NT2/D1 (cell line): ENCODE measurements at regions not wholly inside any gene's neighbourhood (a gene's known extent, or its start where the extent isn't known, plus 50 kb on each side); places are given as distances from the start of the nearest gene placed in this dataset.

ENCODE experiments used
- DNase-seq: peaks from one replicate; pipeline ENCODE4 v3.0.0-alpha.2; 2011; ENCODE audit warnings: low read depth, low spot score
- H3K27me3 ChIP-seq: 2 replicates; pipeline ENCODE4 v1.6.0; 2011; ENCODE audit warnings: mild to moderate bottlenecking; ENCODE audit not compliant: insufficient read length, insufficient read depth
- H3K36me3 ChIP-seq: 2 replicates; pipeline ENCODE4 v1.6.1; 2011; ENCODE audit warnings: mild to moderate bottlenecking, low read length, mixed read lengths; ENCODE audit not compliant: insufficient read depth, insufficient read length
- H3K4me1 ChIP-seq: 2 replicates; pipeline ENCODE4 v1.5.1; 2011; ENCODE audit not compliant: insufficient read depth, insufficient read length
- H3K4me3 ChIP-seq: 2 replicates; pipeline ENCODE4 v1.5.1; 2011; ENCODE audit warnings: low read depth; ENCODE audit not compliant: insufficient read length
- H3K9ac ChIP-seq: 2 replicates; pipeline ENCODE4 v1.6.0; 2011; ENCODE audit warnings: low read depth; ENCODE audit not compliant: insufficient read length
- H3K9me3 ChIP-seq: 2 replicates; pipeline ENCODE4 v1.5.1; 2011; ENCODE audit warnings: mild to moderate bottlenecking, low read length; ENCODE audit not compliant: insufficient read depth
- SUZ12 ChIP-seq: IDR thresholded peaks from 2 replicates; pipeline ENCODE4 v1.6.1; 2011; ENCODE audit not compliant: insufficient read length, insufficient read depth; ENCODE audit errors: extremely low read depth
- YY1 ChIP-seq: IDR thresholded peaks from 2 replicates; pipeline ENCODE4 v1.6.1; 2011; ENCODE audit not compliant: insufficient read length, insufficient read depth
- ZNF274 ChIP-seq: IDR thresholded peaks from 2 replicates; pipeline ENCODE4 v1.6.1; 2011; ENCODE audit warnings: mild to moderate bottlenecking, low read depth, low read length

DNA sequence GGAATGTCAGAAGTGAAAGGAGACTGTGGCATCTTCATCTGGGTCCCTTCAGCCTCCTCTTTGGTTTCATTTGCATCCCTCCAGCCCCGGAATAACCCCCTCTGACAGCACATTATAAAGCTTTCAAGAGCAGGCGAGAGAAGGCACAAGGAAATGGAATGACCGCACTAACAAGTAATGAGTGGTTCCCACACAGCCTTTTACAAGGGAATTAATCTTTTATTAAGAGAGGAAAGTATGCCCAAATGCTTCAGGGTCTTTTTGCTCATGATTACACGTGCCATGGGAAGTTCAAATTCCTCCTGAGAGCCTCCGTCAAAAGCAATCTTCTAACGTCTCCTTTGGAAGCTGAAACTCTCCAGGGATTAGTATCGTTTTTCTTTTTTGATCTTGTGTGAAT is 347.0 kb downstream of the BTBD3 start:
- Histone ChIP-seq H3K4me3 (no peak overlapping the region), H3K9ac (no peak overlapping the region), H3K4me1 (no peaks in the 10 kb centered on the region), H3K9me3 (no peaks in the 10 kb centered on the region), H3K27me3 (no peaks in the 10 kb centered on the region), H3K36me3 (no peaks in the 10 kb centered on the region)
- no peak for DNase-seq
- no peak for TF ChIP-seq YY1
- TF ChIP-seq SUZ12: no peak
- no peak for TF ChIP-seq ZNF274

DNA sequence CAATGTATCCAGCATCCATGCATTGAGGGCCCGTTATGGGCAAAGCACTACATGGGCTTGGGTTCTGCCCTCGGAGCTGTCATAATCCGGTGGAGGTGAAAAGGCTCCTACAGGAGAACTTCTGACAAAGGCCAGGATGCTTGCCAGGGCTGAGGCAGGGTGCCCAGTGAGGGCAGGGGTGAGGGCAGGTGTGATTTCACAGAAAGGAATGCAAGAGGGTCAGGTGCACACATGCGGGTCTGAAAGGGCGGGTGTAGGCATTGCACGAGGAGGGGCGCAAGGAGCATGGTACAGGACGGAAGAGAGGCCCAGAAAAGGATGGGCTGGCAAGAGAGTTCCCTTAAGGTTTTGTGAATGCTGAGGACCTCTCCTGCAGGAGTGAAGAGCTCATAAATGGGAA is 348.0 kb downstream of the BTBD3 start:
- no peak overlapping the region for H3K4me3 ChIP-seq
- no peak for TF ChIP-seq YY1
- no peak for TF ChIP-seq ZNF274
- no peak for TF ChIP-seq SUZ12
- H3K4me1 ChIP-seq: no peaks in the 10 kb centered on the region
- H3K9ac ChIP-seq: no peak overlapping the region
- no peak for DNase-seq
- H3K9me3 ChIP-seq: no peaks in the 10 kb centered on the region
- no peaks in the 10 kb centered on the region for H3K36me3 ChIP-seq
- no peaks in the 10 kb centered on the region for H3K27me3 ChIP-seq

DNA sequence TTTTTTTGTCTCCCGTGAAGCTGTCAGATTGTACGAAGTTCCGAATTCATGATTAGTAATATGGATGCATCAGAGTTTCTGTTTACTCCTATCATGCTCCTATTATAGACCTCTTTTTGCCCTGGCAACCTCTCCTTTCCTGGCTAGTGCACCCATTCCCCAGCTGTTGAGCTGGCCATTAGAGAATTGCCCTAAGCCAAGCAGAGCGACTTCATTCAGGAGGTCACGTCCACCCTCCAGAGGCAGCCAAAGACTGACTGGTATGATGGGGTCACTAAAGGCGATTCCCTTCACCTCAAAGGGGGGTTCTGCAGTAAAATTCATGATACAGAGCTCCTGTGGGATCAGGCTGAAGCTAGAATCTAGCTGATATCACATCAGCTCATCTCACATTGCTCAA is 351.9 kb downstream of the BTBD3 start:
- no peak overlapping the region for H3K4me3 ChIP-seq

DNA sequence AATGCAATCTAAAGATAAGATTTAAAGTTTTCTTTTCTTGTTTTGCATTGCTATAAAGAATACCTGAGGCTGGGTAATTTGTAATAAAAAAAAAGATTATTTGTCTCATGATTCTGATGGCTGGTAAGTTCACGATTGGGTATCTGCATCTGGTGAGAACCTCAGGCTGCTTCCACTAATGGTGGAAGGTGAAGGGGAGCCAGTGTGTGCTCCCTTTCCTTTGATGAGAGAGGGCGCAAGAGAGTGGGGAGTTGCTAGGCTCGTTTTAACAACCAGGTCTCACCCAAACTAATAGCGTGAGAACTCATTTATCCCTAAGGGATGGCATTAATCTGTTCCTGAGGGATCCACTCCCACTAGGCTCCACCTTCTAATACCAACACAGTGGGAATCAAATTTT is 353.2 kb downstream of the BTBD3 start:
- Histone ChIP-seq H3K9ac (no peak overlapping the region), H3K36me3 (no peaks in the 10 kb centered on the region), H3K4me1 (no peaks in the 10 kb centered on the region), H3K27me3 (no peaks in the 10 kb centered on the region), H3K4me3 (no peak overlapping the region), H3K9me3 (no peaks in the 10 kb centered on the region)
- TF ChIP-seq YY1 (no peak), ZNF274 (no peak), SUZ12 (no peak)
- DNase-seq: no peak

More for the DNA sequence above, 351.9 kb downstream of the BTBD3 start:
- TF ChIP-seq SUZ12 (no peak), YY1 (no peak), ZNF274 (no peak)
- Histone ChIP-seq H3K36me3 (no peaks in the 10 kb centered on the region), H3K9ac (no peak overlapping the region), H3K27me3 (no peaks in the 10 kb centered on the region), H3K9me3 (no peaks in the 10 kb centered on the region), H3K4me1 (no peaks in the 10 kb centered on the region)
- DNase-seq: no peak

DNA sequence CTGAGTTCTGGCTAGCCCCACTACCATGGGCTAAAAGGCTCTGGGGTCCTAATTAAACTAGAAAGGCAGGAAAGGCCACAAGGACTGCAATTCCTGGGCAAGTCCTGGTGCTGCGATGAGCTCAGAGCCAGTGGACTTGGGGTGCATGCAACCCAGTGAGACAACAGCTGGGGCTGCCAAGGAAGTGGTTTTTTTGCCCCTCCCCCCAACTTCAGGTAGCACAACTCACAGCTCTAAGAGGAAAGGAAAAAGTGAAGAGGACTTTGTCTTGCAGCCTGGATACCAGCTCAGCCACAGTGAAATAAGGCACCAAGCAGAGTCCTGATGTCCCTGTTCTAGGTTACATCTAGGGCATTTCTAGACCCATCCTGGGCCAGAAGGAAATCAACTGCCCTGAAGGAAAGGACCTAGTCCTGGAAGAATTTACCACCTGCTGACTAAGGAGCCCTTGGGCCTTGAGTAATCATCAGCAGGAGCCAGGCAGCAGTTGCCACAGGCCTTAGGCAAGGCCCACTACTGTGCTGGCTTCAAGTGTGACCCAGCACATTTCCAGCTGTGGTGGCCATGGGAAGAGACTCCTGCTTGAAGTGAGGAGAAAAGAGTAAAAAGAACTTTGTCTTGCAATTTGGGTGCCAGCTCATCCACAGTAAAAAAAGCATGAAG is 358.4 kb downstream of the BTBD3 start:
- Histone ChIP-seq H3K27me3 (no peaks in the 10 kb centered on the region), H3K4me3 (no peak overlapping the region), H3K4me1 (no peaks in the 10 kb centered on the region), H3K9me3 (no peaks in the 10 kb centered on the region), H3K9ac (no peak overlapping the region), H3K36me3 (no peaks in the 10 kb centered on the region)
- DNase-seq: no peak
- no peak for TF ChIP-seq SUZ12
- TF ChIP-seq ZNF274: no peak
- TF ChIP-seq YY1: no peak

DNA sequence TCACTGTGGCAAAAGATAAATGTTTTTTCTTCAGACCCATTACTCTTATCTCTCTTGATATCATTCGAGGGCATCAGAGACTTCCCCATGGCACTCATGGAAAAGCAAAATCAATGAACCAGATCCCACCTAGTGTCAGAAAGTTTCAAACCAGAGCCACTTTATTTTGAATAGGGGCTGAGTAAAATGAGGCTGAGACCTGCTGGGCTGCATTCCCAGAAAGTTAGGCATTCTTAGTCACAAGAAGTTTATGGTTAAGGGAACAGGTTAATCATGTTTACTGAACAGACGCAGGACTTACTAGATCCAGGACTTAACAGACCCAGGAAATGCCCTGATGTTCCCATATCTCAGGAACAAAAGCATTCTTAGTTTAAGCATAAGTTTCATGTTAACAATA is 369.9 kb downstream of the BTBD3 start:
- no peaks in the 10 kb centered on the region for H3K27me3 ChIP-seq
- H3K9ac ChIP-seq: no peak overlapping the region
- no peaks in the 10 kb centered on the region; the same call in 1 of the 2 replicates for H3K9me3 ChIP-seq
- H3K4me1 ChIP-seq: no peaks in the 10 kb centered on the region
- TF ChIP-seq YY1: no peak
- no peak for TF ChIP-seq ZNF274
- no peak overlapping the region for H3K4me3 ChIP-seq
- no peaks in the 10 kb centered on the region for H3K36me3 ChIP-seq
- DNase-seq: no peak

DNA sequence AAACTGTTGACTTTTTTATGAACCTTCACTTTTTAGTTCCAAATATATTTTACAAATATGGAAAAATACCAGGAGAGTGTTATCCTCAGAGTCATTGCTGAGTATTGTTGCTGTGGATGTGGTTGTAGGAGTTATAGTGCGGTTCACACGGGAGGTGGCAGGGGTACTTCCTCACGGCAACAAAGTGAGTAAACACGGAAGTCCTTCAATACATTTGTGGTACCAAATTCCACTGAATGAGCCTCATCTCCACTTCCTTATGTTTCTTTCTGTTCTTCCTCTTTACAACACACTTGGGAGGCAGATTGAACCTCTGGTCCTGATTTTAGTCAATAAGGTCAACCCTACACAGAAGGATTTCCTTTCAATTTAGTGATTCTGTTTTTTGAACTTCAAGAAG is 371.8 kb downstream of the BTBD3 start:
- no peak overlapping the region for H3K9ac ChIP-seq
- DNase-seq: no peak
- no peak for TF ChIP-seq SUZ12
- no peak for TF ChIP-seq YY1
- TF ChIP-seq ZNF274: no peak
- H3K4me3 ChIP-seq: no peak overlapping the region
- no peaks in the 10 kb centered on the region for H3K36me3 ChIP-seq
- H3K27me3 ChIP-seq: no peaks in the 10 kb centered on the region
- H3K4me1 ChIP-seq: no peaks in the 10 kb centered on the region
- H3K9me3 ChIP-seq: no peaks in the 10 kb centered on the region; the same call in 1 of the 2 replicates
